HG03196 (cell line): ENCODE measurements at regions not wholly inside any gene's neighbourhood (a gene's known extent, or its start where the extent isn't known, plus 50 kb on each side); places are given as distances from the start of the nearest gene placed in this dataset.

Source experiments
- ATAC-seq: cut with Tn5 transposase; IDR thresholded peaks from one replicate; pipeline ENCODE4 v1.9.1; 2021; ENCODE audit not compliant: unreplicated experiment

DNA sequence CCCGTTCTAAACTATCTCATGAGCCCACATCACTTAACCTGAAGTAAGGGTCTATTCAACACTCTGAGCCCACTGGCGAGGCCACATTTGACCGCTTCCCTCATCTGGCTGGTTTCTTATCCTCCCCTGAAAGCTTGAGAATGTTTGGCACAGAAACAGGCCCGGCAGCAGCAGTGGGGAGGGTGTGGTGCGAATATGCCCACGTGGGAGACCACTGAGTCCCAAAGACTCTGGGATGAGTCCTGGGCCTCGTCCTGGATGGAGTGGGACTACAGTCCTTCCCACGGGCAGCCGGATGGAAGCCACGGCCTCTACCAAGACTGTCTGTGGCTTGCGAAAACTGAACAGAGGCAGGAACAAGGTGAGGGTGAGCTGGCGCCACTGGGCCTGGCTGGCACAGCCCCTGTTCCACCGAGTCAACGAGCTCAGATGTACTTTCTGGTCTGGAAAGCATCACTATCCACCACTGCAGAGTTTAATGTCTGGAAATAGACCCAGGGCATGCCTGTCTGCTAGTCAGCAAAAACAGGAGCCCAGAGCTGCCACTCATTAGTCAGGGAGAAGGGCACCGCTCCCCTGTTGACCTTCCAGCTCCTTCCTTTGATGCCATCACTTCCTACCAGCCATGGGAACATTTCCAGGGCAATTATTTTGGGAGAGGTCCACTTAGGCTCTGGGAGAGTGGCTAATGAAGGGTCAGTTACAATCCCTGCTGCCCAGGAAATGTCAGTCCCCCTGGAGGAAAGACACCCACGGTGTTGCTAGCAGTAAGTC, 386.6 kb downstream of the MATN1 start:
- no peak for ATAC-seq

- ATAC-seq: no peak
These were observed 387.4 kb downstream of the MATN1 start for GRCh38 chr1:30335997-30336390.

DNA sequence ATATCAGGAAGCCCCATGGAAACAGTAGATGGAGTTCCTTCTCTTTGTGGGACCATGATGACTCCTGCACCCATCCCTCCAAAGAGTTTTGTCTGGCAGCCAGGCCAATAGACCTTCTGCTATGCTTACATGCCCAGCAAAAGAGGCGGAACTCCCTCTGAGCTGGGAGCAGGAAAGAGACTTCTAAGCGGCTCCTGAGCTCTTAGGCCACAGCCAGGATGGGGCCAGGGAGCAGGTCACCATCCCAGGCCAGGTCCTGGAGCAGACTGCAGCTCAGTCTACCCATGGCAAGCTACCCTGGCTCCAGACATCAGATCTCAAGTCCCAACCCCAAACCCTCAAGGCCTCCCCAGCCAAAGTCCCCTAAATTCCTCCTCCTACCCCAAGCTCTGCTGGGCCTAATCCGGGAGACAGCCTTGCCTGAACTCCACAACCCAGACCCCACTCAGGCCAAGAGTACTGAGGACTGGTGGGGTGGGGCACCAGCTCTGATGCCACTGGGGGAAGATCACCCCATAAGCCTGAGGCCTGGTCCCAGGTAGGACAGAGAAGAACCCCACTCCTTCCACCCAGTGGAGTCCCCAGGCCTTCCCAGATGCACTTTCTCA, 387.9 kb downstream of the MATN1 start:
- no peak for ATAC-seq

GRCh38 chr1:30334767-30335166, 388.6 kb downstream of the MATN1 start:
- no peak for ATAC-seq

DNA sequence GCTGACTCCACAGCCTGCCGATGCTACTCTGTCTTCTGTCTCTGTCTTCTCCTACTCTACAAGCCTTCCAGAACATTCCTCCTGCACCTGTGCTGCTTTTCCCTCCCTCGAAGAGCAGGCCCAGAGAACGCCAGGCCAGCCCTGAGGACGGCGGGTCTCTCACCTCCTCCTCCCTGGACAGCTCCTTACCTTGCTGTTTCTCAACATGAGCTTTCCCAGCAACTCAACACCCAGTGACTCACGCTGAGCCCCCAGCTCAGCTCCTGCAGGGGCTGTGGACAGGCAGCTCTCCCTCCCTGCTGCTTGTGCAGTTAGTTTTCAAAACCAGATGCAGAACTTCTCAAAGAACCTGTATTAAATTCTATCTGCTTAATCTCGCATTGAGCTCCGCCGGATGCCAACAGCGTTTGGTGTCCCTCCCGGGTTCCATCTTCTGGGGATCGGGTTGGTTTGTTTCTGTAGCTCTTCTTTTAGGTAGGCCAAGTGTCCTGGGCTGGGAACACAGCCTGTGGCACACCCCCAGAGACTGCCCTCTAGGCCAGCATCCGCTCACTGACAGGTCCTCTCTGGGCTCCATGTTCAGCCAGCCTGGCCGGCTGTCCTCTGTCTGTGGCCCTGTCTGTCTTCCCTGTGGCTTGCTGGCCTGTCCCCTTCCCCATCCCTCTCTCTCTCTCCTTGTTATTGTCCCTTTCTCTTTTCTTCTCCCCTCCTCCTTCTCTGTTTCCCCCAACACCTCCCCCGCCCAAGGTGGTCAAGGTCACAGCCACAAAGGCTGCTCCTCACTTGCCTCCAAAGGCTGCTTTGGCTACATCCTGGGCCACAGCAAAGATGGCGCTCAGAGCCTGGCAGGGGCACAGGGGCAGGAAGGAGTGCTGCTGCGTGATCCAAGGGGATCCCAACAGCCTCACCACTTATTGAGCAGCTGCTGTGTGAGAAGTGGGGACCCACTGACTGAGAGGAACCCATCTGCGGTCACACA, 391.0 kb downstream of the MATN1 start:
- no peak for ATAC-seq

GRCh38 chr1:30331415-30332065, 391.8 kb downstream of the MATN1 start:
- no peak for ATAC-seq

DNA sequence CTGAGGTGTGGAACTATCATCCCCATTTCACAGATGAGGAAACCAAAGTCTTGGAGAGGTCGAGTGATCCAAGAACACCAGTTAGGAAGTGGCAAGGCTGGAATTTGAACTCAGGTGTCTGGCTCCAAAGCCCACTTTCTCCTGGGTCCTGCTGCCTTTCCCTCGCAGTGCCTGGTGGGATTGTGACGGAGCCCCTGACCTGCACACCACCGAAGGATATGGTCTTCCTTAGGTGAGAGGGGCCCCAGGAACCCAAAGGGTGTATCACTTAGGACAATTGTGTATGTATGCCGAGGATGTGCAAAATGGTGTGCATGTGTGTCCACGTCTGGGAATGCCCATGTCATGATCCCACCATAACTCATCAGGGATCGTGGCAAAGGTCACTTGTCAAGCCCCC, 392.7 kb downstream of the MATN1 start:
- ATAC-seq: no peak

DNA sequence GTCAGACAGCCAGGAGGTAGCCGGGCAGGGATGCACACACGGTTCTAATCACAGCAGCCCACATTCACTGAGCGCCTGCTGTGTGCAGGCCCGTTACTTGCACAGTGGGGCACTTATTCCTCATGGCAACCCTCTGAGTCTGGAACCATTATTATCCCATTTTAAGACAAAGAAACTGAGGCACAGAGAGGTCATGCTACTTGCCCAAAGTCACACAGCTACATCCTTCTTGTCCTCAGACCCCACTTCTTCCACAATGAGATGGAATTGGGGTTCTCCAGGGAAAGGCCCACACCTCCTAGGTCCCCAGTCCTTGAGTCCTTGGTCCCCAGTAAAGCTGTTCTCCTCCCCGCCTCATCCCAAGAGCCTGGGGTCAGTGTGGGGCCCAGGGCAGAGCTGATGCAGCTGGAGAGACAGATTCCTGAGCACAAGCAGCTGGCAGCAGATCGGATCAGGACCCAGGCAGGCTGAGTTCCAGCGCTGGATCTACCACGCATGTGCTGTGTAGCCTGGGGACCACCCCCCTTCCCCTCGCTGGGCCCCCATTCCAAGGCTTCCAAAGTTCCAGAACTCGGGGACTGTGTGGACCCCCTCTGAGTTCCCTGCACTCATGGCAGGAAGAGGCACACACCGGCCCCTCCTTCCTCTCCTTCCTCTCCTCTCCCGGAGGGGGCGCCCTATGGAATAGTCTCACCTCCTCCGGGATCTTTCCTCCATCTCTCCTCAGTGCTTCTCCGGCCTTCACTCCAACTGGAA, 393.4 kb downstream of the MATN1 start:
- no peak for ATAC-seq

DNA sequence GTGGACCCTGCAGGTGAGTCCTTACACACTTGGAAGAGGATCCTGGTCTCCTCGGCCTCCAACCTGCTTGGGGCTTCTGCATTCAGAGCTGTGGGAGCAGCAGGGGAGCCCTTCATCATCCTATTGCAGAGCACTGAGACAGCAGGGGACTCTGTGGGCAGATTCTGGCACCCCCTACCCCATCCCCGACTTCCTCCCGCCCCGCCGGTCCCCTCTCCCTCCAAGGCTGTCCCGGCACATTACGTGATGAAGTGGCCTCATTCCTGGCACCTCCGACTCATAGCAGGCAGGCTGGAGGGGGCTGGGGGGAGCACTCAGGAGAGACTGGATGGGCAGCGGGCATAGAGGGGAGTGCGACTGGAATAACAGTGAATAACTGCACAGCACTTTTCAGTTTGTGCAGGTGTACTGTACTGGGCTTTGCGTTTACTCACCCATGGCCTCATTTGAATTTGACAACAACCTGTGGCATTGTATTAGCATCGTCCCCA, 394.1 kb downstream of the MATN1 start:
- ATAC-seq: no peak

DNA sequence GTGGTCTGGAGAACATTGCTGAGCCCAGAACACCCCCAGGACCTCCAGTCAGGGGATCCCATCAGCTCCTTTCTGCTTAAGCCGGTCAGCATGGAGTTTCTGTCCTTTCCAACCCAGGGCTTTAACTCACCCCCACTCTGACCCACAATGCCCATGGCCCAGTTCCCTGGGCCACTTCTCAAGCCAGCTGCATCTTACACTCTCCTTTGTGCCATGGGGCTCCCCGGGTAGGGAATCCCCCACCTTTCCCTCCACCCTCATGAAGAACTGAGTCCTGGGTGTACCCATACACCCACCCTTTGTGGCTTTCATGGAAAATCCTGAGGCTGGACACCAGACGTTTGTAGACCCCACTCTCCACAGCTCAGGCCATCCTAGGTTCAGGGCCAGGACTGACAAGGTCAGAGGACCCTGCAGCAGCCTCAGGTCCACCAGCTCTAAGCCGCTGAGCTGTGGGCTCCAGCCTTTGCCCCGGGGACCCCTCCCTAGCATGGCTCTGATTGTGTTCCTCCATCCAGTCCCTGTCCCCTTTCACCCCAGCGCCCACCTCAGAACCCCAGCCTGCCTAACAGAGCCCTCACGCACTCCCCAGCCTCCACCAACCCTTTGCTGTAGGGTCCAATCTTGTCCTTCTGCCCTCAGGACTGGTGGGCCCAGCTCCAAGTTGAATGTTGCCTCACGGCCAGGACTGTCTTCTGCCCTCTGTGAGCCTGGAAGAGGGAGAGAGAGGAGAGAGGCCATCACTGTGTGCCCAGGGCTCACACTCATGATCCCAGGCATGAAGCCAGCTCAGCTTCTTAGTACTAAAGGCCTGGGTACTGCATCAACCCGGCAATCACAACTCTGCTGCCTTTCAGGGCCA, 394.8 kb downstream of the MATN1 start:
- no peak for ATAC-seq

GRCh38 chr1:30328100-30328370, 395.4 kb downstream of the MATN1 start:
- no peak for ATAC-seq

- ATAC-seq: no peak
These were observed 395.9 kb downstream of the MATN1 start for GRCh38 chr1:30327370-30328099.

- no peak for ATAC-seq
These were observed 397.4 kb downstream of the MATN1 start for GRCh38 chr1:30325999-30326398.

DNA sequence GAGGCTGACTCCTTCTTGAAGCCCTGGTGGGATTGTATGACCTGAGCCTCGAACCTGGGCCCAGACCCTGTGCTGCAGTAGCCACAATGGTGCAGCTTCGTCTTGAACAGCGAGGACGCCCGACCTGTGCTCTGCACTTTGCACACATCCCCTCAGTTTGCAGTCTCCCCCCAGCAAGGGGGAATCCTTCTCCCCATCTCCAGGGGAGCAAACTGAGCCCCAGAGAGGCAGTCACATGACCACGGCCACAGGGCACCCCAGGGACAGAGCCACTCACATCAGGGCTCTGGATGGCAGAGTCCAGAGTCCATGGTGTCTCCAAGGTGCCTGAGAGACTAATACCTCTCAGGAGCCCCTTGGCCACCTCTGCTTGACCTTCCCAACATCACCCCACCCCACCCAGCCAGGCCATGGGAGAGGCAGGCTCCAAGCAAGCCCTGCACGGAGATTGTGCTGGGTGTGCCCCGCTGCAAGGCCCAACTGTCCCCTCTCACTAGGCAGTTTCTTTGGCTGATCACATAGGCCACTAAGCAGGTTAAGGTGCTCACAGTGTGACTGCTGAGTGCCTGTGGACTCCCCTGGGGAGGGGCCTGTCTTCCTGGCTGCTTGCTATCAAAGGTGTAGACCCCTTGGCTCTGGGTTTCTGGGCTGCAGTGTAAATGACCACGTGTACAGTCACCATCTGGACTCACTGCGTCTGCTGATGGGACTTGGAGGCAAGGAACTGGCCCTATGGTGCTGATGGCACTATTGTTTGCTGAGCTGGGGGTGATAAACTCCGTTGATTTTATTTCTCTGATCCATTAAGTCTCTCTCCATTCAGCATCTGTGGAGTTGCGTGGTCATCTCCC, 398.1 kb downstream of the MATN1 start:
- no peak for ATAC-seq

- ATAC-seq: no peak
These were observed 398.9 kb downstream of the MATN1 start for GRCh38 chr1:30324251-30325084.

DNA sequence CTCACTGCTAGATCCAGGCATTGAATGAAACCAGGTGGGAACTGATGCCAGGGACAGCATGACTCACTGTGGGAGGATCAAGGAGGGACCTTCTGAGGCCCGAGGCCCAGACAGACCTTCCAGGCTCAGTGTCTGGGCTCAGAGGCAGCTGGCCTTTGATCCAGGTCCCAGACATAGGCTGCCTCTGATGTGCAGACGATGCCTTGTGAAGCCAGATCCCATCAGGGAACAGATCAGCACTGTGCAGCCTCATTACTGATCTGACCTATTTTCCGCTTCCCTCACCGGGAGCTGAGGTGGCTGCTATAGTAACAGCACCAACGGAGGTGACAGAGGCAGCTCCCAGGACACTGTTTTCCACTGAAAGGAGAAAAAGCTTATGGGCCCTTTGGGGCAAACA, 399.5 kb downstream of the MATN1 start:
- ATAC-seq: no peak

- no peak for ATAC-seq
These were observed 400.0 kb downstream of the MATN1 start for GRCh38 chr1:30323352-30323751.
